Left kidney (tissue), 1 donor: ENCODE measurements at regions not wholly inside any gene's neighbourhood (a gene's known extent, or its start where the extent isn't known, plus 50 kb on each side); places are given as distances from the start of the nearest gene placed in this dataset.
"Not testable (repeated sequence)": the region's sequence is repeated elsewhere in the genome, so short reads cannot be mapped to it uniquely, and the experiment has no call there.

ENCODE experiments used
- DNase-seq: peaks from one replicate; pipeline ENCODE4 v3.0.0-alpha.2; 2013

GRCh38 chr4:33086331-33086925, 2366.3 kb downstream of the PCDH7 start:
- DNase-seq, result no peak

GRCh38 chr4:33088713-33089112, 2368.5 kb downstream of the PCDH7 start:
- DNase-seq, result no peak

GRCh38 chr4:33090910-33091309, 2370.7 kb downstream of the PCDH7 start:
- DNase-seq, result no peak

- no peak for DNase-seq
Observed at GRCh38 chr4:33091961-33092360, 2371.8 kb downstream of the PCDH7 start.

- DNase-seq, result no peak
Observed at GRCh38 chr4:33104273-33104672, 2384.1 kb downstream of the PCDH7 start.

- DNase-seq, result no peak
Observed at GRCh38 chr4:33107814-33108213, 2387.6 kb downstream of the PCDH7 start.

GRCh38 chr4:33111117-33111516, 2390.9 kb downstream of the PCDH7 start:
- DNase-seq, result no peak

GRCh38 chr4:33116871-33117270, 2396.7 kb downstream of the PCDH7 start:
- no peak for DNase-seq

GRCh38 chr4:33126002-33126401, 2405.8 kb downstream of the PCDH7 start:
- no peak for DNase-seq

GRCh38 chr4:33130662-33131061, 2410.5 kb downstream of the PCDH7 start:
- not testable (repeated sequence) for DNase-seq

- DNase-seq, result no peak
Observed at GRCh38 chr4:33133723-33134122, 2413.6 kb downstream of the PCDH7 start.

GRCh38 chr4:33134366-33134765, 2414.2 kb downstream of the PCDH7 start:
- DNase-seq, result no peak

- no peak for DNase-seq
Observed at GRCh38 chr4:33149658-33150524, 2429.7 kb downstream of the PCDH7 start.

GRCh38 chr4:33150525-33150910, 2430.3 kb downstream of the PCDH7 start:
- no peak for DNase-seq

GRCh38 chr4:33160126-33160525, 2440.0 kb downstream of the PCDH7 start:
- no peak for DNase-seq

- DNase-seq, result no peak
Observed at GRCh38 chr4:33161202-33161601, 2441.0 kb downstream of the PCDH7 start.

GRCh38 chr4:33162122-33162521, 2442.0 kb downstream of the PCDH7 start:
- no peak for DNase-seq

- no peak for DNase-seq
Observed at GRCh38 chr4:33171873-33172525, 2451.8 kb downstream of the PCDH7 start.

GRCh38 chr4:33176566-33176965, 2456.4 kb downstream of the PCDH7 start:
- DNase-seq, result no peak

- no peak for DNase-seq
Observed at GRCh38 chr4:33184657-33185290, 2464.6 kb downstream of the PCDH7 start.

GRCh38 chr4:33187035-33187434, 2466.9 kb downstream of the PCDH7 start:
- no peak for DNase-seq

GRCh38 chr4:33188733-33189132, 2468.6 kb downstream of the PCDH7 start:
- DNase-seq, result no peak

- no peak for DNase-seq
Observed at GRCh38 chr4:33189169-33189568, 2469.0 kb downstream of the PCDH7 start.
